MM.1S (cell line): ENCODE measurements at regions not wholly inside any gene's neighbourhood (a gene's known extent, or its start where the extent isn't known, plus 50 kb on each side); places are given as distances from the start of the nearest gene placed in this dataset.

Experiments used
- DNase-seq: peaks from one replicate; pipeline ENCODE4 v3.0.0-alpha.2; 2015
- H2AFZ ChIP-seq: fragments of 300-600 bp; sonication (generic); 2 replicates; pipeline ENCODE4 v1.6.0; 2016; ENCODE audit warnings: antibody characterized with exemption, low read length
- H3F3A ChIP-seq: fragments of 300-600 bp; sonication (generic); 2 replicates; pipeline ENCODE4 v1.6.1; 2016; ENCODE audit warnings: mild to moderate bottlenecking, antibody characterized with exemption, low read length, moderate library complexity, mixed read lengths; ENCODE audit not compliant: insufficient read depth
- H3K27ac ChIP-seq: fragments of 300-600 bp; sonication (generic); 2 replicates; pipeline ENCODE4 v1.5.1; 2016; ENCODE audit warnings: mild to moderate bottlenecking, low read length
- H3K27me3 ChIP-seq: fragments of 300-600 bp; sonication (generic); replicated peaks from 2 replicates; pipeline ENCODE4 v1.6.0; 2016; ENCODE audit warnings: low read length; ENCODE audit not compliant: insufficient read depth
- H3K36me3 ChIP-seq: fragments of 300-600 bp; sonication (generic); replicated peaks from 2 replicates; pipeline ENCODE4 v1.6.1; 2016; ENCODE audit warnings: mild to moderate bottlenecking, low read length, mixed read lengths; ENCODE audit not compliant: insufficient read depth
- H3K4me1 ChIP-seq: fragments of 300-600 bp; sonication (generic); 2 replicates; pipeline ENCODE4 v1.6.1; 2016; ENCODE audit warnings: low read length, mixed read lengths
- H3K4me2 ChIP-seq: fragments of 300-600 bp; sonication (generic); 2 replicates; pipeline ENCODE4 v1.6.0; 2016; ENCODE audit warnings: low read depth, low read length
- H3K4me3 ChIP-seq: fragments of 300-600 bp; sonication (generic); 2 replicates; pipeline ENCODE4 v1.5.1; 2016; ENCODE audit warnings: low read length, mixed read lengths
- H3K79me2 ChIP-seq: fragments of 300-600 bp; sonication (generic); 2 replicates; pipeline ENCODE4 v1.6.1; 2016; ENCODE audit warnings: mixed run types, low read length, mixed read lengths
- H3K9ac ChIP-seq: fragments of 300-600 bp; sonication (generic); 2 replicates; pipeline ENCODE4 v1.6.1; 2016; ENCODE audit warnings: low read length, mixed read lengths
- H3K9me2 ChIP-seq: fragments of 300-600 bp; sonication (generic); replicated peaks from 2 replicates; pipeline ENCODE4 v1.6.1; 2016; ENCODE audit warnings: mild to moderate bottlenecking, low read length, mixed read lengths; ENCODE audit not compliant: insufficient read depth
- H3K9me3 ChIP-seq: fragments of 300-600 bp; sonication (generic); replicated peaks from 2 replicates; pipeline ENCODE4 v1.6.1; 2016; ENCODE audit warnings: mild to moderate bottlenecking, low read length, mixed read lengths; ENCODE audit not compliant: insufficient read depth
- H4K20me1 ChIP-seq: fragments of 300-600 bp; sonication (generic); 2 replicates; pipeline ENCODE4 v1.6.1; 2016; ENCODE audit warnings: mild to moderate bottlenecking, low read length, moderate library complexity, mixed read lengths; ENCODE audit not compliant: insufficient read depth
- CTCF ChIP-seq: fragments of 300-600 bp; sonication (generic); IDR thresholded peaks from 2 replicates; pipeline ENCODE4 v1.5.1; 2016; ENCODE audit warnings: antibody characterized with exemption, low read length, mixed read lengths
- EZH2 ChIP-seq: fragments of 300-600 bp; sonication (generic); optimal IDR thresholded peaks from 2 replicates; pipeline ENCODE3; 2017; ENCODE audit warnings: low read depth, mild to moderate bottlenecking, antibody characterized with exemption, low read length, mixed read lengths
- EZH2phosphoT487 ChIP-seq: fragments of 300-600 bp; sonication (generic); IDR thresholded peaks from 2 replicates; pipeline ENCODE4 v1.6.1; 2018; ENCODE audit warnings: antibody characterized with exemption, low read length

GRCh38 chr7:31420948-31421347 lies 80.4 kb upstream of the NEUROD6 start:
- TF ChIP-seq EZH2, result no peak
- TF ChIP-seq EZH2phosphoT487, result no peak
- TF ChIP-seq CTCF, result no peak
- no peak overlapping the region for H3K27ac ChIP-seq
- no peaks in the 10 kb centered on the region for H4K20me1 ChIP-seq
- no peaks in the 10 kb centered on the region for H3F3A ChIP-seq
- H3K36me3 ChIP-seq, result no peaks in the 10 kb centered on the region
- H3K9me3 ChIP-seq, result no peaks in the 10 kb centered on the region
- no peak overlapping the region for H3K4me2 ChIP-seq
- H3K4me3 ChIP-seq, result no peak overlapping the region
- H3K9me2 ChIP-seq, result no peaks in the 10 kb centered on the region
- H3K79me2 ChIP-seq, result no peaks in the 10 kb centered on the region
- no peak overlapping the region for H3K9ac ChIP-seq
- H2AFZ ChIP-seq, result no peak overlapping the region
- H3K4me1 ChIP-seq, result no peaks in the 10 kb centered on the region
- H3K27me3 ChIP-seq, result no peaks in the 10 kb centered on the region
- DNase-seq, result no peak

- TF ChIP-seq CTCF (no peak), EZH2 (no peak), EZH2phosphoT487 (no peak)
- H3K4me3 ChIP-seq, result no peak overlapping the region
- H3F3A ChIP-seq, result no peaks in the 10 kb centered on the region
- H3K9me3 ChIP-seq, result no peaks in the 10 kb centered on the region
- no peak overlapping the region for H3K4me2 ChIP-seq
- no peak overlapping the region for H3K9ac ChIP-seq
- no peaks in the 10 kb centered on the region for H3K4me1 ChIP-seq
- no peak overlapping the region for H2AFZ ChIP-seq
- H3K36me3 ChIP-seq, result no peaks in the 10 kb centered on the region
- no peak for DNase-seq
- H4K20me1 ChIP-seq, result no peaks in the 10 kb centered on the region
- H3K9me2 ChIP-seq, result no peaks in the 10 kb centered on the region
- no peaks in the 10 kb centered on the region for H3K79me2 ChIP-seq
- H3K27me3 ChIP-seq, result no peaks in the 10 kb centered on the region
- H3K27ac ChIP-seq, result no peak overlapping the region
These were observed 81.1 kb upstream of the NEUROD6 start for GRCh38 chr7:31421607-31422006.

GRCh38 chr7:31423994-31424393 lies 83.5 kb upstream of the NEUROD6 start:
- H3K9ac ChIP-seq, result no peak overlapping the region
- DNase-seq, result no peak

More at GRCh38 chr7:31423994-31424393, 83.5 kb upstream of the NEUROD6 start:
- no peaks in the 10 kb centered on the region for H3K9me3 ChIP-seq
- H3K4me2 ChIP-seq, result no peak overlapping the region
- H3K79me2 ChIP-seq, result no peaks in the 10 kb centered on the region
- no peak overlapping the region for H3K4me3 ChIP-seq
- no peaks in the 10 kb centered on the region for H3F3A ChIP-seq
- no peak overlapping the region for H2AFZ ChIP-seq
- no peaks in the 10 kb centered on the region for H4K20me1 ChIP-seq
- no peak overlapping the region for H3K27ac ChIP-seq
- H3K36me3 ChIP-seq, result no peaks in the 10 kb centered on the region
- no peaks in the 10 kb centered on the region for H3K9me2 ChIP-seq
- H3K4me1 ChIP-seq, result no peaks in the 10 kb centered on the region
- TF ChIP-seq EZH2 (no peak), CTCF (no peak), EZH2phosphoT487 (no peak)
- no peaks in the 10 kb centered on the region for H3K27me3 ChIP-seq
